Hematopoietic multipotent progenitor cell (in vitro differentiated cells): ENCODE measurements at regions not wholly inside any gene's neighbourhood (a gene's known extent, or its start where the extent isn't known, plus 50 kb on each side); places are given as distances from the start of the nearest gene placed in this dataset.

ENCODE experiments used
- DNase-seq, 3 donors: peaks; one replicate each; pipeline ENCODE4 v3.0.0-alpha.2; 2011 to 2015; ENCODE audit warnings: low read depth in 2 of 3, low spot score in 2 of 3

DNA sequence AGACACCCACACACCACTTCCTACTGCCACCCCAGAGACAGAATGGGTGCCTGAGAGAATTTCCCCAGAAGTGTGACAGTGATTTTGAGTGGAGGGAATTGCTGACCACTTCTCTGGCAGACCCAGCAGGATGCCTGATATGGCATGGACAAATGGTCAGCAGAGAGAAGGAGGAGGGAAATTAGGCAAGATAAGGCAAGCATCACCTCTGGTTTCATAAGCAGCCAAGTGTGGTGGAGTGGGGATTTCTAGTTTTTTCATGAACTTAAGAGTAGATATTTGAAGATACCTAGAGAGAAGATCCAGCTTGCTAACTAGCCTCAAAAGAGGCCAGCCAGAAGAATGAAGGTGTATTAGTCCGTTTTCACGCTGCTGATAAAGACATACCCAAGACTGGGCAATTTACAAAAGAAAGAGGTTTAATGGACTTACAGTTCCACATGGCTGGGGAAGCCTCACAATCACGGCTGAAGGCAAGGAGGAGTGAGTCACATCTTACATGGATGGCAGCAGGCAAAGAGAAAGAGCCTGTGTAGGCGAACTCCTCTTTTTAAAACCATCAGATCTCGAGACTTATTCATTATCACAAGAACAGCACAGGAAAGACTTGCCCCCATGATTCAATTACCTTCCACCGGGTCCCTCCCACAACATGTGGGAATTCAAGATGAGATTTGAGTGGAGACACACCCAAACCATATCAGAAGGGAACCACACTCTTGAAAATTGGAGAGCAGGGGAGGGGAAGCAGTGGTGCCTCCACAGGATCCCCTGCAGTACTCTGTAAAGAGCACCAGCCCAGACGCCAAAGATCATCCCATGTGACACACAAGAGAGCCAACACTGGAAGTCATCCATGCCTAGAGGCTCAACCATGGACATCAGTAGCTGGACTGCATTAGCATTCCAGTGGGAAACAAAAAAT is 64.2 kb downstream of the RBM43 start:
- no peak for DNase-seq

- no peak for DNase-seq
Observed at GRCh38 chr2:151193576-151193975, 68.1 kb downstream of the RBM43 start.

GRCh38 chr2:151192681-151193080 is 69.0 kb downstream of the RBM43 start:
- DNase-seq = no peak

DNA sequence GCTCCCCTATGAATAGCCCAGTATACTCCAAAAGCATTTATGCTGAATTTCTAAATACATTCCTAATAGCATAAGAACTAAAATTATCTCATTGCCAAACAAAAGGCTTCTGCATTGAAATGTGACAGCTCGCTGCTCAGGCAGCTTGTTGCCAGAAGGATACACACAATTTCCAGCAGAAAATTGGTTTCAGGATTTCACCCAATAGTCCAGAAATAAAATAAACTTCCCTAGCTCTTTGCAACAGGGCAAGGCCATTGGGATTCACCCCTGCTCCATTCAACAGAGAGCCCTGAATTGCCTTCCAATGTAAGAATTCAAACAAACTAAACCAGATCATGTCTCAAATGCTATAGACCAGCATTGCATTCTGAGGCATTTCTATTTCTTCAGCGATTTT is 70.7 kb downstream of the RBM43 start:
- no peak for DNase-seq

DNA sequence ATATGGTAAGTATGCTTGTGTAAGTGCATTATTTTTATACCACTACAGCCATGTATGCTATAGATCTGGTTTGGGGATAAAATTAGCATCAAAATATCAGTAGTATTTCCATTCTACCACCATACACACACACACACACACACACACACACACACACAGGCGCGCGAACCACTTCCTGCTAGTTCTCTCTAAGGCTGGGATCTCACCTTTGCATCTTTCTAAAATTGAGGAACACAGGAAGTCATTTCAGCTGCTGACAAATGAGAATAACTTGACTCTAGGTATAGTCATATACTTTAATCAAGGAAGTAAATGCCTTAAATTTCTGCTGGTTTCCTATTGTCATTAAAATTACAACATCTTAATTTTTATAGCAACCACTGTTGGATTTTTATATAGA is 72.5 kb downstream of the RBM43 start:
- DNase-seq = peak in 2 of 3 donors; percentile 7 to 56

- no peak for DNase-seq
Observed at GRCh38 chr2:151186011-151186410, 75.7 kb downstream of the RBM43 start.

DNA sequence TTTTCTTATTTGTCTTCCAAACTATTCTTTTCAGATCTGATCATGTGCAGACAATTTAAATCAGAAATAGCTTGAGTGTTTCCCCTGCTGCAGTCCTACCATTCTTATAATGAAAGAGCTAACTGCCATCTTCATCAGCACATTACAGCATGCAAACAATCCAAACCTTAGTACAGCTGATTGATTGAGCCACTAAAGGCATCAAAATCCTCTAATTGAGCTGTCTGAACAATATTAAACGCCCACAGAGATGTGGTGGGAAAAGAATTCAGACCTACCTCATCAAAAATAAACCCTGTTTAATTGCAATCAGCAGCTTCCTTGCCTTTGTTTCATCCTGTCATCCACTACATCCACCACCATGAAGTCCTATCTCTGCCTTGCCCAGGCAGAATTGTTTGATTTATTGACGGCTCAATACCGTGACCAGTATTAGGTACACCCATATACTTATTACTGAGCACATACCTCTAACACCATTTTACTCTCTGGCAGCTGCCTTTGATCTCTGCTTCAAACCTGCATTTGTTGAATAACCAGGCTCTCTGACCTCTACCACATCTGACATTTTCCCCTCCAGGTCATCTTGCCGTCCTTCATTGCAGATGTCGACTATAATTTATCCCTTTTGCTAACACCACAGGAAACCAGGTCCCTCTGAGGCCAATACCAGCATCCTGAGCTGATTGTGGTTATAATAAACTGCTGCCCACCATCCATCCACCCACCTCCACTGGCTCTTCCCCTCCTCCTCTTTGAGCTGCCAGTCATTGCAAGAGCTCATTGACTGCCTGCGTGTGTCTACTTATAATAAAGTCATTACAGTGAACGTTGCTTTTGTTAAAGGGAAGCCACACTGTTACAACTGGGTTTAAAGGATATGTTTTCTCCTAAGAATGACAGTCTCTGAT is 78.5 kb downstream of the RBM43 start:
- no peak for DNase-seq

DNA sequence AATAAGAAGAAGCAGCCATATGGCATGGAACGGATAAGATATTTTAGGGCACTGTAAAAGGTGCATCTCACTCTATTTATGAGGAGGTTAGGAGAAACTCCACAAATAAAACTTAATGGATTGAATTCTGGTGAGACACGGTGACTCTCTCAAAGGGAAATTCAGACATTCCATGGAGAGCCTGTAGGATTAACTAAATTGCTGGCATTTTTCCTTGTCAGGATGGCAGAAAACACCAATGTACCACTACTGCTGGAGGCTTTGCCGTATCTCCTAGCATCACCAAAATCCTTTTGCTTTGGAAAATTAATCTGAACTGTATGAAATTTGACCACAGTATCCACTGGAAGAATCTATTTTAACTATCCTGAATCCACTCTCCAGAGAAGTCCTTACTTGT is 79.3 kb downstream of the RBM43 start:
- DNase-seq = no peak

DNA sequence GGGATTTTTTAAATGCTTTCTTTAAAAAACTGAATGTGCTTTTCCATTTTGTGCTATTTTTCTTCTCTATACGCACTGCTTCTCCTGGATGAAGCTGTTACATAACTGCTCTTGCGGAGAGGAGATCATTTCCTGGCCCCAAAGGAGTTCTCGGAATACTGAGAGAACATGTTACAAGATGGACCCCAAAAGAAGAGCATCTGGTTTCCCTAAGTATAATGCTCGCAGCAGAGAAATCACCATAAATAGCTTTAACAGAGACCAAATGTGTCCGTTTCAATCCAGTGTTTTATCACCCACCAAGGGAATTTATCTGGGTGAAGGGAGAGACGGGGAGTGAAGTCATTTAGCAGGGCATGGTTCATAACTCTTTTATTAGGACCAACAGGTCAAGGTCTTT is 80.1 kb downstream of the RBM43 start:
- no peak for DNase-seq

DNA sequence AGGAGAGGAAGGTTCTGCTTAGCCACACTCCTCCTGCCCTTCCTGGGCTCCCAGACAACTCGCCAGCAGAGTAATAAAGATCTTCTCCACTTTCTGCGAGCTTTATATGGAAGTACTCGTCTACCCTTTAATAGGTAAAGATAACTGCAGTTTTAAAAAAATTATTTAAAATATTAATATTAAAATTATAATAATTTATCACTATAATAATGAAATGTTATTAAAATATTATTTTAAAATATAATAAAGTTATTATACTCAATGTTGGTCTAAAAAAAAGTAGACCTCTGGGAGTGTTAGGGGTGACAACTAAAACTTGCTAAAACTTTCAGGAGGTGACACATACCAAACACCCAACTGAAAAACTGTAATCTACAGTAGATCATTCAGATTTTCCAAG is 81.5 kb downstream of the RBM43 start:
- DNase-seq = no peak

- DNase-seq = no peak
Observed at GRCh38 chr2:151178207-151178606, 83.5 kb downstream of the RBM43 start.

DNA sequence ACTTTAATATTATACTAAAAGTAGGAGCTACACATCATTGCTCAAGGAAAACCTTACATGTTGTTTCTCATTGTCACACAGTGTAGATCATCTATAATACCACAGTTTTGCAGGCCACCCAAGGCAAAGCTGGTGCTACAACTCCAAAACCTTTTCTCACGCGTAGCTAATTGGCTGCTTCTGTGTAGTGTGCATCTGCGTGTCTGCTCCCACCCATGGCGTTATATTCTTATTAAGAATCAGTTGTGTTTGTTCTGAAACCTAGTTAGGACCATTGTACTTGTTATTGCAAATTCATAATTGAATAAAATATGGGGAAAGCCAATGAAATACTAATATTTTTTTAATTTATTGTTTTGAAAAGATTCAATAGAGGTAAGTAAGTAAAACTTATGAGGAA is 83.9 kb downstream of the RBM43 start:
- no peak for DNase-seq

- DNase-seq = no peak
Observed at GRCh38 chr2:151176661-151177060, 85.0 kb downstream of the RBM43 start.

DNA sequence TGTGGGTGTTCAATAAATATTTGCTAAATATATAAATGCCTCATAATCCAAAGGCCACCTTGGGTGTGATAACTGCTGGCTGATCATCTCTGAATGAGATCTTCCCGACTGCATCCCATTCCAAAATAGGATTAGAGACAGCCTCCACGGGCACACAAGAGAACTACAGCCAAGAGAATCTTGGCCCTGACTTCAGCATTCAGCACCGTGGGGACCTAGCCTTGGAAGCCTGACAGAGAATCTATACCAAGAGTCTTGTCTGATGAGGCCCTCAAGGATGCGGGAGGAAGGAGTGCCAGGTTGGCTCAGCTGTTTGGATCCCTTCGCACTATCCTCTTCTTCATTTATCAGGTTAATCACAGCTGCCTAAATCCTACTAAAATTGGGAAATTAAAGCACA is 85.8 kb downstream of the RBM43 start:
- DNase-seq = no peak

DNA sequence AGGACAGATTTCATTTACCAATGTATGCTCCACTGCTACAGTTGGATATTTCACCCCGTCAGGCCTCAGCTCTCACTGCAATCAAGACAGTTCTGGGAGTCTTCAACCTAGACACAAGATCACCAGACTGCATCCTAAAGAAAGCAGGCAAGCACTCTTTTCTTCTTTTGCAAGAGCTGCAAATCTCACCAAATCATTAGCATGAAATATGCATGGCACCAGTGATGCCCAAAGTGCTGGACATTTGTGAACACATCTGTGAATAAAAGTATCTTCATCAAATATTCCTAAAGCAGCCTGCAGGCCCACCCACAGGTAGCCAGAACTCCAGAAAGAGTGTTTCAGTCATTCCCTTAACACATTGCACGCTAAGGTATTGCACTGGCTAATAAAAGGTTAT is 87.5 kb downstream of the RBM43 start:
- no peak for DNase-seq

DNA sequence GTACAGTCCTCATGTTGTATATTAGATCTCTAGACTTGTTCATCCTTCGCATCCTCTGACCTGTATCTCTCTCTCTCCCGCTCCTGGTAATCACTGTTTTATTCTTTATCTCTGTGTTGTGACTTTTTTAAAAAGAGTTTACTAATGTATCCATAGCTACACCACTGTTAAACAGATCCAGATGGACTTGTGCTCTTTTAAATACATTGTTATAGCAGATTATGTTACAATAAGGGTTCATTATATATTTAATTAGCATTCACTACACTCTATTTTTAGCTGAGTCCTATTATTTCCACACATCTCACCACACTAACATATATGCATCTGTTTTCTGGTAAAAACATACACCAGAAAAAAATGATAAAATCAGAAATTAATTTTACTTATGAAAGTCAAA is 90.5 kb downstream of the RBM43 start:
- no peak for DNase-seq

- no peak for DNase-seq
Observed at GRCh38 chr2:151166410-151166809, 95.3 kb downstream of the RBM43 start.

DNA sequence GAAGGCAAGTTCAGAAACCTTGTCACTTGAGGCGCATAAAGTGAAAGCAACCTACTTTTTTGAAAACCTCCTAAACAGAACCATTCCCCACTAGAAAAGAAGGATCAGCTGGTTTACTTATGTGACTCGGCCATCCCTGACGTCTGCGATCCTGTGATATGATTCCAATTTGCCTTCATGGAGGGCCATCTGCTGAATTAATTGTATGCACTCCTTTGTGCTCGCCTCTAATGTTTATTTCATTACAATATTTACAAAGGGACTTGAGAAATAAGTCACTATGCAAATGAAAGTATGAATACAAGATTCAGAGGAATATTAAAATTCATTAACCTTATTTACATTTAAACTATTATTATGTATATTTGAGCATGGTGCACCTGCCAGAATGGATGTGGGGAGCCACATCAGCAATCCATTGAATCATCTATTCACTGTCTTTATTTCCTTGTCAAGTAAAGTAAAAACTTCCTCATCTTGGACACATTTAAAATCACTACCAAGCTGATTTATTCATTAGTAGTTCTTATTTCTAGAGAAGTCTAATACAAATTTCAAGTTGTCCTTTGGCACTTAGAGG is 96.5 kb downstream of the RBM43 start:
- no peak for DNase-seq

GRCh38 chr2:151161821-151162551 is 99.7 kb downstream of the RBM43 start:
- DNase-seq = no peak

GRCh38 chr2:151159109-151159662 is 102.5 kb downstream of the RBM43 start:
- DNase-seq = no peak
